Peyer's patch (tissue), 4 donors: ENCODE measurements at regions not wholly inside any gene's neighbourhood (a gene's known extent, or its start where the extent isn't known, plus 50 kb on each side); places are given as distances from the start of the nearest gene placed in this dataset.

ENCODE experiments used
- DNase-seq, 3 donors: peaks; one replicate each; pipeline ENCODE4 v3.0.0-alpha.2; 2017 to 2019
- H3K27ac ChIP-seq, 4 donors: fragments of 200-600 bp; sonication (generic); one replicate each; pipeline ENCODE4 v1.5.1; 2016 to 2019
- H3K27me3 ChIP-seq, 2 donors: fragments of 200-600 bp; sonication (generic); one replicate each; pipeline ENCODE4 v1.5.1; 2019
- H3K36me3 ChIP-seq, 3 donors: fragments of 200-600 bp; sonication (generic); one replicate each; pipeline ENCODE4 v1.5.1; 2016 to 2019
- H3K4me1 ChIP-seq, 4 donors: fragments of 200-600 bp; sonication (generic); one replicate each; pipeline ENCODE4 v1.5.1; 2016 to 2019
- H3K4me3 ChIP-seq, 4 donors: fragments of 200-600 bp; sonication (generic); 1 replicate in 3 of 4; 2 replicates in 1 of 4; pipeline ENCODE4 v1.5.1; 2016 to 2019; ENCODE audit warnings: mild to moderate bottlenecking in 1 of 4
- H3K9me3 ChIP-seq, 4 donors: fragments of 200-600 bp; sonication (generic); one replicate each; pipeline ENCODE4 v1.5.1; 2016 to 2019; ENCODE audit warnings: mild to moderate bottlenecking in 1 of 4
- CTCF ChIP-seq, 6 experiments: fragments of 450-650 bp in 4 of 6; fragments of 200-600 bp in 2 of 6; sonication (generic) in 1 of 6; IDR thresholded peaks; one replicate each; pipeline ENCODE4 v1.5.1; 2017 to 2019; ENCODE audit warnings: antibody characterized with exemption in 6 of 6, mild to moderate bottlenecking in 3 of 6, moderate library complexity in 1 of 6
- POLR2A ChIP-seq, 2 donors: fragments of 450-650 bp; IDR thresholded peaks; one replicate each; pipeline ENCODE4 v1.5.1; 2017; ENCODE audit warnings: antibody characterized with exemption in 2 of 2, mild to moderate bottlenecking in 2 of 2, moderate library complexity in 2 of 2

GRCh38 chr12:28610401-28611114 is 420.3 kb downstream of the CCDC91 start:
- H3K27ac ChIP-seq, result no peak overlapping the region
- no peaks in the 10 kb centered on the region for H3K4me1 ChIP-seq
- H3K4me3 ChIP-seq, result no peak overlapping the region
- no peaks in the 10 kb centered on the region for H3K36me3 ChIP-seq
- H3K27me3 ChIP-seq, result no peaks in the 10 kb centered on the region
- DNase-seq, result no peak
- TF ChIP-seq POLR2A (IDR thresholded peaks at IDR 0.05) (no peak), CTCF (IDR thresholded peaks at IDR 0.05) (no peak)
- H3K9me3 ChIP-seq, result no peaks in the 10 kb centered on the region

- Histone ChIP-seq H3K4me1 (no peaks in the 10 kb centered on the region), H3K9me3 (no peaks in the 10 kb centered on the region), H3K4me3 (no peak overlapping the region), H3K36me3 (no peaks in the 10 kb centered on the region), H3K27me3 (no peaks in the 10 kb centered on the region), H3K27ac (no peak overlapping the region)
- no peak for DNase-seq
- no peak for TF ChIP-seq CTCF (IDR thresholded peaks at IDR 0.05)
- TF ChIP-seq POLR2A (IDR thresholded peaks at IDR 0.05), result no peak
Measured at GRCh38 chr12:28611115-28611435, 420.8 kb downstream of the CCDC91 start.

- H3K27me3 ChIP-seq, result no peaks in the 10 kb centered on the region
- TF ChIP-seq POLR2A (IDR thresholded peaks at IDR 0.05) (no peak), CTCF (IDR thresholded peaks at IDR 0.05) (no peak)
- no peaks in the 10 kb centered on the region for H3K4me1 ChIP-seq
- no peaks in the 10 kb centered on the region for H3K36me3 ChIP-seq
- no peak overlapping the region for H3K4me3 ChIP-seq
- no peak for DNase-seq
- H3K27ac ChIP-seq, result no peak overlapping the region
- no peaks in the 10 kb centered on the region for H3K9me3 ChIP-seq
Measured at GRCh38 chr12:28611449-28611848, 421.2 kb downstream of the CCDC91 start.

- H3K36me3 ChIP-seq, result no peaks in the 10 kb centered on the region
- no peaks in the 10 kb centered on the region for H3K4me1 ChIP-seq
- no peak overlapping the region for H3K27ac ChIP-seq
- no peaks in the 10 kb centered on the region for H3K9me3 ChIP-seq
- no peaks in the 10 kb centered on the region for H3K27me3 ChIP-seq
- H3K4me3 ChIP-seq, result no peak overlapping the region
- no peak for DNase-seq
- no peak for TF ChIP-seq POLR2A (IDR thresholded peaks at IDR 0.05)
- TF ChIP-seq CTCF (IDR thresholded peaks at IDR 0.05), result no peak
Measured at GRCh38 chr12:28618171-28618570, 427.9 kb downstream of the CCDC91 start.

- DNase-seq, result no peak
- TF ChIP-seq CTCF (IDR thresholded peaks at IDR 0.05) (no peak), POLR2A (IDR thresholded peaks at IDR 0.05) (no peak)
- no peaks in the 10 kb centered on the region for H3K9me3 ChIP-seq
- no peak overlapping the region for H3K4me3 ChIP-seq
- no peaks in the 10 kb centered on the region for H3K4me1 ChIP-seq
- H3K27me3 ChIP-seq, result no peaks in the 10 kb centered on the region
- no peaks in the 10 kb centered on the region for H3K36me3 ChIP-seq
- H3K27ac ChIP-seq, result no peak overlapping the region
Measured at GRCh38 chr12:28618772-28619171, 428.5 kb downstream of the CCDC91 start.

GRCh38 chr12:28620281-28620680 is 430.0 kb downstream of the CCDC91 start:
- no peaks in the 10 kb centered on the region for H3K36me3 ChIP-seq
- no peaks in the 10 kb centered on the region for H3K27me3 ChIP-seq
- no peaks in the 10 kb centered on the region for H3K4me1 ChIP-seq
- no peak for DNase-seq
- no peak for TF ChIP-seq POLR2A (IDR thresholded peaks at IDR 0.05)
- no peak for TF ChIP-seq CTCF (IDR thresholded peaks at IDR 0.05)
- no peaks in the 10 kb centered on the region for H3K9me3 ChIP-seq
- H3K4me3 ChIP-seq, result no peak overlapping the region
- no peak overlapping the region for H3K27ac ChIP-seq
